ENCODE measurements at regions not wholly inside any gene's neighbourhood (a gene's known extent, or its start where the extent isn't known, plus 50 kb on each side); places are given as distances from the start of the nearest gene placed in this dataset.

DNA sequence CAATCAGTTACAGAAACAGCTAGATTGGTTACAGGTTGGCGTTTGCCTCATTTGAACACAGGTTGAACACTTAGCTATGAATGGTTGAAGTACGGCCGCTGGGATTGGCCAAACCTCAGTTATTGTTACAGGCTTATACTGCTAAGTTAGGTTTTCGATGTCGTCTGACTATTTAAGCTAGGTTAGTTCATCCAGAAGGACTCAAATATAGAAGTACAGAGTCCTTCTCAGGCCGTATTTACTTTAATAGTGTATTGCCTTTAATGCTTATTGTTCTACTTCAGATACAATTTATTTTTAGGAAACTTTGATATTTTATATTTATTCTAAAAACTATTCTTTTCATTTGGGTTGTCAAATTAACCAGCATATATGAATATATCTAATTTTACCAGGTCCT is 334.7 kb downstream of the FAT4 start:
- TF ChIP-seq MYC (IDR thresholded peaks at IDR 0.05; ENCODE audit: low read depth, low read length) (no peak), POLR2AphosphoS5 (IDR thresholded peaks at IDR 0.05; ENCODE audit: insufficient read depth, low read depth, low read length) (no peak), POLR2A (IDR thresholded peaks at IDR 0.05; ENCODE audit: low read depth, low read length) (no peak)
